Inflammatory macrophage treated with lipopolysaccharide for 1 hour (primary cell): ENCODE measurements at regions not wholly inside any gene's neighbourhood (a gene's known extent, or its start where the extent isn't known, plus 50 kb on each side); places are given as distances from the start of the nearest gene placed in this dataset.

ENCODE experiments used
- DNase-seq, 2 donors: peaks; one replicate each; pipeline ENCODE4 v3.0.0-alpha.2; 2020 to 2022

DNA sequence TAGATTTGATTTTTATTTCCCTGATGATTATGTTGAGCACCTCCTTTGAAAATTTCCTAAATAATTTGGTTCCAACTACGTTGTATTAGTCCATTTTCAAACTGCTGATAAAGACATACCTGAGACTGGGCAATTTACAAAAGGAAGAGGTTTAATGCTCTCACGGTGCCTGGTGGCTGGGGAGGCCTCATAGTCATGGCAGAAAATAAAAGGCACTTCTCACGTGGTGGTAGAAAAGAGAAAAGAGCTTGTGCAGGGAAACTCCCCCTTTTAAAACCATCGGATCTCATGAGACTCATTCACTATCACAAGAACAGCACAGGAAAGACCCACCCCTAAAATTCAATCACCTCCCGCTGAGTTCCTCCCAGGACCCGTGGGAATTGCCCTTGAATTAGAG lies 372.3 kb downstream of the RPL10L start:
- DNase-seq = no peak

DNA sequence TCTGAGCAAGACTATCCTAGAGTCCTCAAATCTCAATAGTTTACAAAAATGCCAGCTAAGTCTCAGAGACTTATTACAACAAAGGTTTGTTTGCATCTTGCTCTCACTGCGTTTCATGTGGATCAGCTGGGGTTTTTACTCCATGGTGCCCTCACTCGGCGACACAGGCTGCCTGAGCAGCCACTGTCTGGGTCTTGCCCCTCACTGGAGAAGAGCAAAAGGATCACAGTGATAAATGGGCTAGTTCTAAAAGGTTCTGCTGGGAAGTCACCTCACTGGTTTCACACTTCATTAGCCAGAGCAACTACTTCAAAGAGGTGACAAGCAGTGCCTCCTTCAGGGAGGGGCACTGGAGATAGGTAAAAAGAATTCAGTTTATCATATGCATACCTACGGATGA lies 392.0 kb downstream of the RPL10L start:
- DNase-seq = no peak

DNA sequence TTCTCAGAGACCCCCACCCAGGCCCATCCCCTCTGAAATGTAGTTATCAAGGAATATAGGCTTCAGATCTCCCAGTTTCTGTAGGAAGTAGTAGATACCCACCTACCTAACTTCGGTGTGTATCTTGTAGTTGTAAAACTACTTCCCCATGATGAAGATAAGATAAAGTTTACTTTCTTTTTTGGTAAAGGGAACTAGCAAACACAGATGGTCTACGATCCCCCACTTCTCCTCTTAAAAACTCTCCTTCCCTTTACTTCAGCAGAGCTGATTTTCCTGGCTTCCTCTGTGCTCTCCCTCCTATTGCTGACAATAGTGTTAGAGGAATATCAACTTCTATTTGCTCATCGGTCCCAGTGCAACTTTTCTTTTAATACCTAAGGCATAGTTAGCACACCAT lies 395.2 kb downstream of the RPL10L start:
- DNase-seq = no peak

DNA sequence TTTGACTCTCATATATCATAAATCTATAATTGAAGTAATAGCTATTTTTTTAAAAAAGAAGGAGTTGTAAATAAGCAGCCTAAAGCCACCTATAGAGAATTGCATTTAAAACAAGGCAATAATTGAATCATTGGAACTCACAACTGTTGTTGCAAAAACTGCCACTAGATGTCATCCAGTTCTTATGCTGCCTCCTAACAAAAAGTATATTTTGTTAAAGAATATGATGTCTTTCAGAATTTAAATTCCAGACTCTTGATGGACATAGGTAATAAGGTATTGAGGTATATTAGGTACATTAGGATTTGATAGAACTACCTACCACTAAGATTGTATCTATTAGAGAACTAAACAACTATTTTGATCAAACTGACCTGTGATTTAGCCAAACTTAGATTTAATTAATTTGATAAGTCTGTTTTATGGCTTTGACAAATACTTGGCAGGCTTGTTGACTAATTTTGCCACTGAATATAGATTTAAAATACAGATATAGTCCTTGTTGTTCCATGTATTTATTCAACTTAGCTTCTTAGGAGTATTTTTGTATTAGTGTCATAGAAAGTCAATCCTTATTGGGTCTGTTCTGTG lies 401.4 kb downstream of the RPL10L start:
- no peak for DNase-seq

DNA sequence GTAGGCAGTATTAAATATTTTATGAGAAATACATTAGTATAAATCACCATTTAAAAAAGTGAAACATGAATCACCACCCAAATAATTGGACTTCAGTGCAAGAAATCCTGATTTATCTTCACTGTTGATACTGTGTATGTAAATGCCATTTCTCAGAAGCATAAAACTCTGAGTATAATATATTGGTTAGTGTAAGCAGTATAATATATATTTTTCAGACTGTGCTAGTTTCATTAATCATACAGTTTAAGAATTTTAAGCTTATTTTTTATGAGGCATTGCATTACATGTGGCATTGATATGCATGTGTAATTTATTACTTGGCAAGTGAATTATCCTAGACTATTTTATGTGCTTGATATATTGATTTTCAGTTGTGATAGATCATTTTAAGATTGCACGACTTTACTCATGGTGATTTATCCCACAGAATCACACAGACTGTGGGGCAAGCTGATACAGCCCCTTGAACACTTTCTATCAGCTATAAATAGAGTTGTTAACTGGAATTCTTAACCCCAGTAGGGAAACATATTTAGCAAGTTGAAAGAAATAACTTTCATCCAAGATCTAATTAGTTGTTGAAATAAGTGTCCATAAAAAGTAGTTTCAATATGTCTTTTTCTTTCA lies 403.5 kb downstream of the RPL10L start:
- no peak for DNase-seq

DNA sequence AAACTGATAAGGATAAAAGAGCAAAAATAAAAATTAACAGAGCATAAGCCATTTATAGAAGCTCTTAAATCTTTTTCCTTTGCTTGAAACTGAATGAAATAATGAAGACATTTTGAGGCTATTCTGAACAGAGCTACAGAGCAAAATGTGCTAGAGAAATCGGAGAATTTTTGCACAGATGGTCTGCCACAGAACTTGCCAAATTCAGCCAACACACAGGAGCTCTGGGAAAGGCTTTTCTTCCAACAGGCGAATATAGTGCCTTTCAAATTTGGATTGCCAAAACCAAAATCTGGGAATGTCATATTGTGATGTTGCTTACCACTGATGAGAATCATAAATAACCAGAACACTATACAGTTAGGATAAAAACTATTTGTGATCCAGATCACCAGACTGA lies 406.3 kb downstream of the RPL10L start:
- DNase-seq = no peak

DNA sequence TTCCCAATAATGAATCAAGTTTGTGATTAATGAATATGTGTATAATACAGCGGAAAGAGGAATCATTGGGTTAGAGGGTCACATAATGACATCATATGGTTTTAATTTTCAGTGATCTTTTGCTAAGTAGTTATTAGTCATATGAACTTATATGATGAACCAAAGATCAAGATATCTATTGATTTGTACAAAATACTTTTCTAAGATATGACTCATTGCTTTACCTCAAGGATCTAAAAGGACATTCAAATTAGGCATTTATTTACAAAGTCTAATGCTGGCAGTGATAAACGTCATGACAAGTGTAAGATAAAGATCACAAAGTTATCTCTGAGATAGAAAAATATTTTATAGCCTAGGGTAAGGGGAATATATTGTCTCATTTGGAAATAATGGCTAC lies 417.8 kb downstream of the RPL10L start:
- DNase-seq = no peak

DNA sequence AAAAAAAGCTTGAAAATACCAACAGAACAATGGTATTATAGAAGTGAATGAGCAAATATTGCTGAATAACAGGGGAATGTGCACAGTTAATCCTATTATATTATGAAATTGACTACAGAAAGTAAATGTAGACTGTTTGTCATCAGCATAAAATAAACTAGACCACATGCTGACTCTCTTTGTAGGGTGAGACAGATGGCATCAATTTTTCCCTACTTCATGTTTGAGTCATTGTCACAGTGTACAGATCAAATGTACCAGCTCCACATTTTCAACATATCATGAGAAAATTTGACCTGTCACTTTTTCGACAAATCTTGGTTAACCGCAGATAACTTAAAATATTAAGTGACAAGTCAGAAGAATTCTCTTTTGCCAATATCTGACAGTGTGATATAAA lies 421.0 kb downstream of the RPL10L start:
- no peak for DNase-seq

DNA sequence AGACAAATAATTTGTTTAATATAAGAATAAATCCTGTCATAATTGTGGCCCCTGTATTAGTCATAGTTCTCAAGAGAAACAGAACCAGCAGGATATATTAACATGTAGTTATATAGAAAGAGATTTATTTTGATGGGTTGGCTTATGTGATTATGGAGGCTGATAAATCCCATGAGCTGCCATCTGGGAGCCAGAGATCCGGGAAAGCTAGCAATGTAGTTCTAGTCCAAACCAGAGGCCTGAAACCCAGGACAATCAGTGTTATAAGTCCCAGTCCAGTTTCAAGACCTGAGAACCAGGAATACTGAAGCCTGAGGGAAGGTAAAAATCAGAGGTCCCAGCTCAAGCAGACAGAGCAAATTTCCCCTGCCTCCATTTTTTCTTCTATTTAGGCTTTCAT lies 435.8 kb downstream of the RPL10L start:
- DNase-seq = no peak

DNA sequence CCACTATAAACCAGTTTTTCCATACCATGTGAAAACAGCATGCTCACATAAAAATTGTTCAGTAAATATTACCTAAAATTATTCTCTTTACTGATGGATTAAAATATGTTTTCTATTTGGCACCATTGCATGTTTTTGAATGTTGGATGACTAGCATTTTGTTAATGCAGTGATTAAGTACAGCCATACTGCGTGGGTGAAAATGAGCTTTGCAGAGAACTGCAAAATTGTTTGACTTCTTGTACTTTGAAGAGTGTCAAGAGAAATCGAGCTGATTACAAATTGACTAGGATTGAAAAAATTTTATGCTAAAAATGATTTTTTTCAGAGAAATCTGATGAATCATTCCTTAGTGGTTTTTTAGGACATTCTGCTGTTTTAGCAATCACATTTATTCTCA lies 452.9 kb downstream of the RPL10L start:
- DNase-seq = no peak

DNA sequence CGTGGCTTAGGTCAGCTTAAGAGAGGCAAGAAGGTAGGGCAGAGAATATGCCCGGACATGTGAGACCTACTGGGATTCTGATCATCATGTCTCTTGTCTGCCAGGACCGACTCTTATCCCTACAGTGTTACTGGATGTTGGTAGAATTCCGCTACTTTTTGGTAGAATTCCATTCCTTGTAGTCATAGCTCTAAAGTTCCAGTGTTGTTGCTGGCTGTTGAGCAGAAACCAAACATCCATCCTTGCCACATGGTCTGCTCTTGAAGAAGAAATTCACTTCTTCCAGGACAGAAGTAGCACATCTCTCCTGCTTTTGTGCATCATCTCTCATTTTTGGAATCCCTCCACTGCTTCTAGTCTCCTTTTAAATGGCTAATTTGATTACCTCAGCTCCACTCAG lies 453.7 kb downstream of the RPL10L start:
- DNase-seq = no peak
